ENCODE measurements at regions not wholly inside any gene's neighbourhood (a gene's known extent, or its start where the extent isn't known, plus 50 kb on each side); places are given as distances from the start of the nearest gene placed in this dataset.

DNA sequence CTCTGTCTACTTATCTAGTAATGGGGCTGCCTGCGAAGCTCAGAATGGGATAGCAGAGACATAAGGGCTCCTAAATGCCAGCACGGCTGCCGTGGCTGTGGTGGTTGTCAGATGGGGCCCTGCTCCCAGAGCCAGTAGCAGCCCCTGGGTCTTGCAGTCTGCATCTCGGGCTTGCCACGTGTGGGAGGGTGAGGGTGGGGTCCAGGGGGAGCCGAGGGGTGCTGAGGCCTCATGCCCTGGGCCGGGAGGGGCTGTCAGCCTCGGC is 88.8 kb upstream of the GSE1 start:
- Histone ChIP-seq H3K9ac (ENCODE audit: low read depth, low read length, poor library complexity, severe bottlenecking) (no peak overlapping the region), H3K27me3 (ENCODE audit: insufficient read depth, low read length, poor library complexity, severe bottlenecking) (no peaks in the 10 kb centered on the region), H3F3A (ENCODE audit: low read depth) (no peaks in the 10 kb centered on the region), H4K20me1 (ENCODE audit: insufficient read depth, low read length, poor library complexity, severe bottlenecking) (no peaks in the 10 kb centered on the region), H3K4me3 (ENCODE audit: low read length, poor library complexity, severe bottlenecking) (no peak overlapping the region), H3K9me3 (ENCODE audit: insufficient read depth, low read depth, low read length) (no peaks in the 10 kb centered on the region), H3K4me1 (ENCODE audit: insufficient read depth, low read length, poor library complexity, severe bottlenecking) (no peaks in the 10 kb centered on the region), H3K9me2 (replicated peaks; ENCODE audit: low read depth, low read length) (no peaks in the 10 kb centered on the region), H2AFZ (ENCODE audit: low read length) (no peak overlapping the region), H3K4me2 (ENCODE audit: low read depth, low read length, poor library complexity, severe bottlenecking) (no peak overlapping the region), H3K36me3 (ENCODE audit: insufficient read depth, low read length) (peaks cover 3% of the 10 kb centered on the region; the same call in 1 of the 2 replicates), H3K79me2 (ENCODE audit: insufficient read depth, low read length) (no peaks in the 10 kb centered on the region)
- TF ChIP-seq, protein P1, sequence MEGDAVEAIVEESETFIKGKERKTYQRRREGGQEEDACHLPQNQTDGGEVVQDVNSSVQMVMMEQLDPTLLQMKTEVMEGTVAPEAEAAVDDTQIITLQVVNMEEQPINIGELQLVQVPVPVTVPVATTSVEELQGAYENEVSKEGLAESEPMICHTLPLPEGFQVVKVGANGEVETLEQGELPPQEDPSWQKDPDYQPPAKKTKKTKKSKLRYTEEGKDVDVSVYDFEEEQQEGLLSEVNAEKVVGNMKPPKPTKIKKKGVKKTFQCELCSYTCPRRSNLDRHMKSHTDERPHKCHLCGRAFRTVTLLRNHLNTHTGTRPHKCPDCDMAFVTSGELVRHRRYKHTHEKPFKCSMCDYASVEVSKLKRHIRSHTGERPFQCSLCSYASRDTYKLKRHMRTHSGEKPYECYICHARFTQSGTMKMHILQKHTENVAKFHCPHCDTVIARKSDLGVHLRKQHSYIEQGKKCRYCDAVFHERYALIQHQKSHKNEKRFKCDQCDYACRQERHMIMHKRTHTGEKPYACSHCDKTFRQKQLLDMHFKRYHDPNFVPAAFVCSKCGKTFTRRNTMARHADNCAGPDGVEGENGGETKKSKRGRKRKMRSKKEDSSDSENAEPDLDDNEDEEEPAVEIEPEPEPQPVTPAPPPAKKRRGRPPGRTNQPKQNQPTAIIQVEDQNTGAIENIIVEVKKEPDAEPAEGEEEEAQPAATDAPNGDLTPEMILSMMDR (conservative IDR thresholded peaks at IDR 0.05; ENCODE audit: low read length): no peak
- no peak for TF ChIP-seq EZH2phosphoT487 (IDR thresholded peaks at IDR 0.05; ENCODE audit: borderline replicate concordance)

DNA sequence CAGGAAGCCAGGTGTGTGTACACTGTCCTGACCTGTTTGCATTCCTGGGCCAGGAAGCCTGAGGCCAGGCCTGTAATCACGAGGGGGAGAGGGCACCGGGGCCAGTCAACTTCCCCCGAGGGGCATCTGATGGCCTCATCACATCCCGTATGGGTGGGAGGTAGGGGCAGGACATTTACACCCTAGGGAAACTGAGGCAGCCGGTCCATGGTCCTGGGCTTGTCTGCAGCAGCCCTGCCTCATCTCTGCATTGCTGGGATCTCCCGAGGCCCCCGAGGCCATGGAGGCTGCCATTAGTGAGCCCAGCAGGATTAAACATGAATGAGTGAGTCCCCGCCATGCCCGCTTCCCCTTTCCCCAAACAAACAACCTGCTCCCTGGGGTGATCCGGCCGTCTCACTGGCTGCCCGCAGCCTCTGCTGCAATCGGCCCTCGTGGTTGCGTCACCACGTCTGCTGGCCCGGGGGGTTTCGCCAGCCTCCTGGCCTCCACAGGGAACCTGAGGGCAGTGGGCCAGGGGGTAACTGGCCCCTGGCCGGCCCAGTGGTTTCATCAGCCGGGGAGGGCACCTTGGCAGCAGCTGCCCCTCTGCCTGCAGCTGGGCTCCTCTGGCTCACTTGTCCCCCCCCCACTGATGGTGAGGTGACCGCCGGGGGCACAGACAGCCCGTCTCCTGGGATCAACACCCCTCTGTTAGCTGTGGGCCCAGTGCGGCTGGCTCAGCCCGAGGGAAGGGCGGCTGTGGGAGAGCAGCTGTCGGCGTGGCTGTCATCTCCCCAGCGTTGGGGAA is 88.3 kb upstream of the GSE1 start:
- H3K9me3 ChIP-seq (ENCODE audit: insufficient read depth, low read depth, low read length): no peaks in the 10 kb centered on the region
- no peak overlapping the region for H3K4me2 ChIP-seq (ENCODE audit: low read depth, low read length, poor library complexity, severe bottlenecking)
- no peaks in the 10 kb centered on the region for H4K20me1 ChIP-seq (ENCODE audit: insufficient read depth, low read length, poor library complexity, severe bottlenecking)
- H3K4me3 ChIP-seq (ENCODE audit: low read length, poor library complexity, severe bottlenecking): no peak overlapping the region
- H3K79me2 ChIP-seq (ENCODE audit: insufficient read depth, low read length): no peaks in the 10 kb centered on the region
- no peaks in the 10 kb centered on the region for H3K36me3 ChIP-seq (ENCODE audit: insufficient read depth, low read length)
- no peaks in the 10 kb centered on the region for H3K4me1 ChIP-seq (ENCODE audit: insufficient read depth, low read length, poor library complexity, severe bottlenecking)
- no peaks in the 10 kb centered on the region for H3K27me3 ChIP-seq (ENCODE audit: insufficient read depth, low read length, poor library complexity, severe bottlenecking)
- H2AFZ ChIP-seq (ENCODE audit: low read length): no peak overlapping the region
- H3K9me2 ChIP-seq (replicated peaks; ENCODE audit: low read depth, low read length): no peaks in the 10 kb centered on the region
- no peak for TF ChIP-seq EZH2phosphoT487 (IDR thresholded peaks at IDR 0.05; ENCODE audit: borderline replicate concordance)
- TF ChIP-seq, protein P1 (conservative IDR thresholded peaks at IDR 0.05; ENCODE audit: low read length): no peak
- H3K9ac ChIP-seq (ENCODE audit: low read depth, low read length, poor library complexity, severe bottlenecking): no peak overlapping the region
- no peaks in the 10 kb centered on the region for H3F3A ChIP-seq (ENCODE audit: low read depth)

DNA sequence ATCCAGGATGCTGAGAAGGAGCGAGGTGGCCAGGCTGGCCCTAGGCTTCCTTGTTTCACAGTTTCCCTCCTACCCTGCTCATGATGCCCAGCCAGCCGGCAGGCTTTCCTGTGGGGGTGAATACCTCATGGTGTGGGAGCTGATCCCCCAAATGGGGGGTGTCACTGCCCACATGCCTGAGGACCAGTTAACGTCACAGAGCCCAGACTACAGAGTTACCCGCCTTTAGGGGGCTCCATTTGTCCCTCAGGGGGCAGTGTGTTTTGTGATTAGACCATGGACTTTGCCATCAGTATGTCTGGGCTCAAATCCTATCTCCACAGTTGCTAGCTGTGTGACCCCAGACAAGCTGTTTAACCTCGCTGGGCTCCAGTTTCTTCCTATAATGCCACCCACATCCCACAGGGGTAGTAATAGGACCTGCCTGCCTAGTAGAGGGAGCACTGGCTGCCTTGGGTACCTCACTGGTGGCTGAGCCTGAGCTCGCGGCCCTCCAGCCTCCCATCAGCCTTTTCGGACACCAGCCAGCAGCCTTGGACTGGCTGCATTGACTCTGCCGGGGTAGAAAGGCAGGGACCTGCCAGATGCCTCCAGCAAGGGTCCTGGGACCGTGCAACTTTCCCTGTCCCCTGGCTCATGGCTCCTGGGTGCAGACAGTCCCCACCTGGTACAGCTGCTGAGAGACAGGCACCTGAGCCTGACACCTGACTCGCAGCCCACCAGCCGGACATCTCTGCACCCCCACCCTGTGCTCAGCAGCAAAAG is 87.5 kb upstream of the GSE1 start:
- Histone ChIP-seq H3K9ac (ENCODE audit: low read depth, low read length, poor library complexity, severe bottlenecking) (no peak overlapping the region), H3K79me2 (ENCODE audit: insufficient read depth, low read length) (no peaks in the 10 kb centered on the region), H3K27me3 (ENCODE audit: insufficient read depth, low read length, poor library complexity, severe bottlenecking) (no peaks in the 10 kb centered on the region), H3K4me3 (ENCODE audit: low read length, poor library complexity, severe bottlenecking) (no peak overlapping the region), H3F3A (ENCODE audit: low read depth) (no peaks in the 10 kb centered on the region), H3K9me2 (replicated peaks; ENCODE audit: low read depth, low read length) (no peaks in the 10 kb centered on the region), H3K4me1 (ENCODE audit: insufficient read depth, low read length, poor library complexity, severe bottlenecking) (no peaks in the 10 kb centered on the region), H3K9me3 (ENCODE audit: insufficient read depth, low read depth, low read length) (no peaks in the 10 kb centered on the region), H4K20me1 (ENCODE audit: insufficient read depth, low read length, poor library complexity, severe bottlenecking) (no peaks in the 10 kb centered on the region), H2AFZ (ENCODE audit: low read length) (no peak overlapping the region), H3K4me2 (ENCODE audit: low read depth, low read length, poor library complexity, severe bottlenecking) (no peak overlapping the region), H3K36me3 (ENCODE audit: insufficient read depth, low read length) (no peaks in the 10 kb centered on the region)
- TF ChIP-seq, protein P1 (conservative IDR thresholded peaks at IDR 0.05; ENCODE audit: low read length): peak; percentile 19; the same call in 1 of the 2 replicates
- no peak for TF ChIP-seq EZH2phosphoT487 (IDR thresholded peaks at IDR 0.05; ENCODE audit: borderline replicate concordance)

Data from Loucy (cell line).